ENCODE measurements at regions not wholly inside any gene's neighbourhood (a gene's known extent, or its start where the extent isn't known, plus 50 kb on each side); places are given as distances from the start of the nearest gene placed in this dataset.

GRCh38 chrX:46305431-46305830 lies 239.8 kb downstream of the ZNF674 start:
- DNase-seq (ENCODE audit: insufficient read length, low spot score) (no peak), FAIRE-seq (no peak)
- no peak for TF ChIP-seq POLR2A (IDR thresholded peaks at IDR 0.05; ENCODE audit: low read depth, low read length)

GRCh38 chrX:46301903-46302302 lies 243.3 kb downstream of the ZNF674 start:
- FAIRE-seq (no peak), DNase-seq (ENCODE audit: insufficient read length, low spot score) (no peak)
- no peak for TF ChIP-seq POLR2A (IDR thresholded peaks at IDR 0.05; ENCODE audit: low read depth, low read length)

GRCh38 chrX:46298821-46299220 lies 246.4 kb downstream of the ZNF674 start:
- DNase-seq (ENCODE audit: insufficient read length, low spot score) (no peak), FAIRE-seq (no peak)
- TF ChIP-seq POLR2A (IDR thresholded peaks at IDR 0.05; ENCODE audit: low read depth, low read length): no peak

GRCh38 chrX:46295963-46296362 lies 249.3 kb downstream of the ZNF674 start:
- no peak for DNase-seq (ENCODE audit: insufficient read length, low spot score)
- no peak for TF ChIP-seq POLR2A (IDR thresholded peaks at IDR 0.05; ENCODE audit: low read depth, low read length)
- FAIRE-seq: no peak

GRCh38 chrX:46294234-46294633 lies 251.0 kb downstream of the ZNF674 start:
- DNase-seq (ENCODE audit: insufficient read length, low spot score) (no peak), FAIRE-seq (no peak)
- no peak for TF ChIP-seq POLR2A (IDR thresholded peaks at IDR 0.05; ENCODE audit: low read depth, low read length)

- FAIRE-seq: no peak
- no peak for DNase-seq (ENCODE audit: insufficient read length, low spot score)
- TF ChIP-seq POLR2A (IDR thresholded peaks at IDR 0.05; ENCODE audit: low read depth, low read length): no peak
Measured at GRCh38 chrX:46279925-46280313, 265.3 kb downstream of the ZNF674 start.

GRCh38 chrX:46279214-46279924 lies 265.9 kb downstream of the ZNF674 start:
- FAIRE-seq (no peak), DNase-seq (ENCODE audit: insufficient read length, low spot score) (no peak)
- no peak for TF ChIP-seq POLR2A (IDR thresholded peaks at IDR 0.05; ENCODE audit: low read depth, low read length)

- DNase-seq (ENCODE audit: insufficient read length, low spot score): no peak
- FAIRE-seq: no peak
- no peak for TF ChIP-seq POLR2A (IDR thresholded peaks at IDR 0.05; ENCODE audit: low read depth, low read length)
Measured at GRCh38 chrX:46278572-46278971, 266.6 kb downstream of the ZNF674 start.

- DNase-seq (ENCODE audit: insufficient read length, low spot score) (no peak), FAIRE-seq (no peak)
- TF ChIP-seq POLR2A (IDR thresholded peaks at IDR 0.05; ENCODE audit: low read depth, low read length): no peak
Measured at GRCh38 chrX:46268412-46268811, 276.8 kb downstream of the ZNF674 start.

- TF ChIP-seq POLR2A (IDR thresholded peaks at IDR 0.05; ENCODE audit: low read depth, low read length): no peak
- DNase-seq (ENCODE audit: insufficient read length, low spot score) (no peak), FAIRE-seq (no peak)
Measured at GRCh38 chrX:46263494-46263893, 281.7 kb downstream of the ZNF674 start.

GRCh38 chrX:46262304-46262703 lies 282.9 kb downstream of the ZNF674 start:
- DNase-seq (ENCODE audit: insufficient read length, low spot score) (no peak), FAIRE-seq (no peak)
- no peak for TF ChIP-seq POLR2A (IDR thresholded peaks at IDR 0.05; ENCODE audit: low read depth, low read length)

- no peak for FAIRE-seq
- no peak for TF ChIP-seq POLR2A (IDR thresholded peaks at IDR 0.05; ENCODE audit: low read depth, low read length)
Measured at GRCh38 chrX:46260499-46260898, 284.7 kb downstream of the ZNF674 start.

GRCh38 chrX:46258356-46258755 lies 286.9 kb downstream of the ZNF674 start:
- no peak for FAIRE-seq

More at GRCh38 chrX:46260499-46260898, 284.7 kb downstream of the ZNF674 start:
- no peak for DNase-seq (ENCODE audit: insufficient read length, low spot score)

GRCh38 chrX:46257451-46257879 lies 287.8 kb downstream of the ZNF674 start:
- no peak for TF ChIP-seq POLR2A (IDR thresholded peaks at IDR 0.05; ENCODE audit: low read depth, low read length)
- DNase-seq (ENCODE audit: insufficient read length, low spot score) (no peak), FAIRE-seq (no peak)

More at GRCh38 chrX:46258356-46258755, 286.9 kb downstream of the ZNF674 start:
- no peak for DNase-seq (ENCODE audit: insufficient read length, low spot score)
- no peak for TF ChIP-seq POLR2A (IDR thresholded peaks at IDR 0.05; ENCODE audit: low read depth, low read length)

GRCh38 chrX:46256875-46257274 lies 288.3 kb downstream of the ZNF674 start:
- no peak for DNase-seq (ENCODE audit: insufficient read length, low spot score)
- TF ChIP-seq POLR2A (IDR thresholded peaks at IDR 0.05; ENCODE audit: low read depth, low read length): no peak
- FAIRE-seq: no peak

All from H54 (cell line).